Osteocyte (in vitro differentiated cells): ENCODE measurements at regions not wholly inside any gene's neighbourhood (a gene's known extent, or its start where the extent isn't known, plus 50 kb on each side); places are given as distances from the start of the nearest gene placed in this dataset.

Source experiments
- DNase-seq: peaks from one replicate; pipeline ENCODE4 v3.0.0; 2021; ENCODE audit warnings: mixed read lengths; ENCODE audit not compliant: unreplicated experiment; ENCODE audit errors: extremely low spot score
- H3K27ac Mint-ChIP-seq: one replicate; pipeline ENCODE4 v1.8.0; 2021; ENCODE audit warnings: mild to moderate bottlenecking, mixed read lengths; ENCODE audit not compliant: unreplicated experiment
- H3K27me3 Mint-ChIP-seq: one replicate; pipeline ENCODE4 v1.8.0; 2021; ENCODE audit warnings: mixed read lengths; ENCODE audit not compliant: unreplicated experiment
- H3K36me3 Mint-ChIP-seq: one replicate; pipeline ENCODE4 v1.8.0; 2021; ENCODE audit warnings: mixed read lengths; ENCODE audit not compliant: unreplicated experiment
- H3K4me1 Mint-ChIP-seq: one replicate; pipeline ENCODE4 v1.8.0; 2021; ENCODE audit warnings: mixed read lengths; ENCODE audit not compliant: unreplicated experiment
- H3K4me3 Mint-ChIP-seq: one replicate; pipeline ENCODE4 v1.8.0; 2021; ENCODE audit warnings: mild to moderate bottlenecking, moderate library complexity, mixed read lengths; ENCODE audit not compliant: unreplicated experiment
- H3K9me3 Mint-ChIP-seq: one replicate; pipeline ENCODE4 v1.8.0; 2021; ENCODE audit warnings: mixed read lengths; ENCODE audit not compliant: unreplicated experiment
- CTCF ChIP-seq: fragments of 200-600 bp; sonication (generic); IDR thresholded peaks from 2 replicates; pipeline ENCODE4 v1.5.0; 2021; ENCODE audit warnings: antibody characterized with exemption, mild to moderate bottlenecking, moderate library complexity

DNA sequence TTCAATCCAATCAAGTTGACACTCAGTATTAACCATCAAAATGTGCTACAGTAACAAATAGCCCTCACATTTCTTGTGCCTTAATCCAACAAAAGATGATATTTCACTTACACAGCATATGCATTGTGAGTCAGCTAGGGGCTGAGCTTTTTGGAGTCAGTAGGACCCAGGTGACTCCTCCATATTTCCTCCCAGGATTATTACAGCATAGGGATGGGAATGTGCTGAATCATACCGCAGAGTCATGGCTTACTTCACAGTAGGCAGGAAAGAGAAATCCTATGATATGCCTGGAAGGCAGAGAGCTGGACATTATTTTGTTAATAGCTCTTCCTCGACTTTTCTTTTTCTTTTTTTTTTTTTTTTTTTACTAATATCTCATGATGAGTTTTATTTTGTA, 153.3 kb downstream of the TMEM182 start:
- Mint-ChIP-seq H3K4me1 (no peaks in the 10 kb centered on the region), H3K27ac (no peak overlapping the region), H3K9me3 (peaks cover 37% of the 10 kb centered on the region), H3K4me3 (no peak overlapping the region), H3K36me3 (no peaks in the 10 kb centered on the region), H3K27me3 (no peaks in the 10 kb centered on the region)
- DNase-seq = no peak
- no peak for TF ChIP-seq CTCF

DNA sequence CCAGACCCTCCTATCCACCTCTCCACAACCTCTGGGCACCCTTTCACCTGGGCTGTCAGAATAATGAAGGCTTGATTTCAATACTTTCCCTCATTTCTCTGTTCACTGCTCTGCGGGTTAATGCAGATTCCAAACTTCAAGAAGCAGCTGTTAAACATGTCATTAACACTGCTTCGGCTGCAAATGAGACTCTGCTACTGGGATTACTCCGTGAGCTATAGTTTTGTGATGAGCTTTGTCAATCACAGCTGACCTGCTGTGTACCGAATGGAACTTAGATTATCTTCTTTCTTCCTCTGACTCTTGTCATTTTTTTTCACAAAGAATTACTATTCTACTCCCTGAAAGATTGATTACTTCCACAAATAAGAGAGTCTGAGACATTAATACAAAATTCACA, 160.5 kb downstream of the TMEM182 start:
- Mint-ChIP-seq H3K36me3 (no peaks in the 10 kb centered on the region), H3K9me3 (peaks cover 26% of the 10 kb centered on the region), H3K4me1 (no peaks in the 10 kb centered on the region), H3K4me3 (no peak overlapping the region), H3K27ac (no peak overlapping the region), H3K27me3 (no peaks in the 10 kb centered on the region)
- TF ChIP-seq CTCF = no peak
- no peak for DNase-seq

GRCh38 chr2:102925003-102925402, 163.2 kb downstream of the TMEM182 start:
- Mint-ChIP-seq H3K27me3 (no peaks in the 10 kb centered on the region), H3K4me1 (no peaks in the 10 kb centered on the region), H3K4me3 (no peak overlapping the region), H3K36me3 (no peaks in the 10 kb centered on the region), H3K9me3 (peaks cover 11% of the 10 kb centered on the region), H3K27ac (no peak overlapping the region)
- no peak for DNase-seq
- no peak for TF ChIP-seq CTCF

DNA sequence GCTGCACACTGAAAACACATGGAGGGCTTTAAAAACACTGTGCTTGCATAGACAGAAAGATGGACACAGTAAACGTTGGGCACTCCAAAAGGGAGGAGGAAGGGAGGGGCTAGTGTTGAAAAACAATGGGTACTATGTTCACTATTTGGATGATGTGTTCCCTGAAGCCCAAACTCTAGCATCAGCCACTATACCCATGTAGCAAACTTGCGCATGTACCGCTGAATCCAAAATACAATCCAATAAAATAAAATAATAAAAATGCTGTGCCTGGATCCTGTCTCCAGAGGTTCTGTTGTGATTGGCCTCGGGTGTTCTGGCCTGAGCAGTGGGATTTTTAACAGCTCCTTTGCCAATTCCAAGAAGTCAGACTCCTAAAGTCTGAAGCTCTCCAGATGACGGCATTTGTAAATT, 166.0 kb downstream of the TMEM182 start:
- TF ChIP-seq CTCF = no peak
- Mint-ChIP-seq H3K4me3 (no peak overlapping the region), H3K9me3 (no peaks in the 10 kb centered on the region), H3K36me3 (no peaks in the 10 kb centered on the region), H3K27me3 (no peaks in the 10 kb centered on the region), H3K27ac (no peak overlapping the region), H3K4me1 (no peaks in the 10 kb centered on the region)
- DNase-seq = no peak

GRCh38 chr2:102929721-102930120, 167.9 kb downstream of the TMEM182 start:
- no peaks in the 10 kb centered on the region for H3K27me3 Mint-ChIP-seq
- no peak overlapping the region for H3K4me3 Mint-ChIP-seq
- no peak overlapping the region for H3K27ac Mint-ChIP-seq

More at GRCh38 chr2:102929721-102930120, 167.9 kb downstream of the TMEM182 start:
- no peak for TF ChIP-seq CTCF
- Mint-ChIP-seq H3K4me1 (no peaks in the 10 kb centered on the region), H3K9me3 (no peaks in the 10 kb centered on the region), H3K36me3 (no peaks in the 10 kb centered on the region)
- DNase-seq = no peak
